Loucy (cell line): ENCODE measurements at regions not wholly inside any gene's neighbourhood (a gene's known extent, or its start where the extent isn't known, plus 50 kb on each side); places are given as distances from the start of the nearest gene placed in this dataset.

Experiments
- H2AFZ ChIP-seq: fragments of 200-600 bp; sonication (generic); 2 replicates; pipeline ENCODE4 v1.6.0; 2016; ENCODE audit warnings: antibody characterized with exemption, mild to moderate bottlenecking, low read length, moderate library complexity
- H3F3A ChIP-seq: fragments of 200-600 bp; 2 replicates; pipeline ENCODE4 v1.6.0; 2016; ENCODE audit warnings: antibody characterized with exemption, low read depth, mild to moderate bottlenecking
- H3K27me3 ChIP-seq: fragments of 200-600 bp; sonication (generic); 2 replicates; pipeline ENCODE4 v1.6.1; 2014; ENCODE audit warnings: low read length, mild to moderate bottlenecking; ENCODE audit not compliant: insufficient read depth, poor library complexity, severe bottlenecking
- H3K36me3 ChIP-seq: fragments of 200-600 bp; sonication (generic); 2 replicates; pipeline ENCODE4 v1.6.1; 2016; ENCODE audit warnings: low read length; ENCODE audit not compliant: insufficient read depth
- H3K4me1 ChIP-seq: fragments of 200-600 bp; sonication (generic); 2 replicates; pipeline ENCODE4 v1.5.1; 2014; ENCODE audit warnings: low read length, mild to moderate bottlenecking; ENCODE audit not compliant: insufficient read depth, poor library complexity, severe bottlenecking
- H3K4me2 ChIP-seq: fragments of 200-600 bp; sonication (generic); 2 replicates; pipeline ENCODE4 v1.6.0; 2014; ENCODE audit warnings: antibody characterized with exemption, low read length, low read depth, mild to moderate bottlenecking; ENCODE audit not compliant: poor library complexity, severe bottlenecking
- H3K4me3 ChIP-seq: fragments of 200-600 bp; sonication (generic); 2 replicates; pipeline ENCODE4 v1.5.1; 2014; ENCODE audit warnings: low read length, mild to moderate bottlenecking, mixed read lengths; ENCODE audit not compliant: poor library complexity, severe bottlenecking
- H3K79me2 ChIP-seq: fragments of 200-600 bp; sonication (generic); 2 replicates; pipeline ENCODE4 v1.6.1; 2014; ENCODE audit warnings: low read length; ENCODE audit not compliant: insufficient read depth
- H3K9ac ChIP-seq: fragments of 200-600 bp; sonication (generic); 2 replicates; pipeline ENCODE4 v1.6.0; 2014; ENCODE audit warnings: mild to moderate bottlenecking, low read depth, low read length, moderate library complexity; ENCODE audit not compliant: poor library complexity, severe bottlenecking
- H3K9me2 ChIP-seq: fragments of 200-600 bp; sonication (generic); replicated peaks from 2 replicates; pipeline ENCODE4 v1.6.1; 2016; ENCODE audit warnings: low read depth, low read length, mixed read lengths
- H3K9me3 ChIP-seq: fragments of 200-600 bp; sonication (generic); 2 replicates; pipeline ENCODE4 v1.6.1; 2014; ENCODE audit warnings: mild to moderate bottlenecking, antibody characterized with exemption, low read length, low read depth; ENCODE audit not compliant: insufficient read depth
- H4K20me1 ChIP-seq: fragments of 200-600 bp; sonication (generic); 2 replicates; pipeline ENCODE4 v1.6.0; 2014; ENCODE audit warnings: antibody characterized with exemption, low read length, mild to moderate bottlenecking; ENCODE audit not compliant: insufficient read depth, poor library complexity, severe bottlenecking
- EZH2phosphoT487 ChIP-seq: fragments of 200-600 bp; IDR thresholded peaks from 2 replicates; pipeline ENCODE4 v1.6.1; 2018; ENCODE audit warnings: antibody characterized with exemption, mild to moderate bottlenecking, moderate library complexity, borderline replicate concordance
- TF ChIP-seq, protein P1 (sequence below): fragments of 200-600 bp; sonication (generic); conservative IDR thresholded peaks from 2 replicates; pipeline ENCODE4 v1.5.1; 2014; ENCODE audit warnings: mild to moderate bottlenecking, antibody characterized with exemption, low read length

GRCh38 chr13:73364736-73365135 is 305.9 kb downstream of the KLF5 start:
- no peaks in the 10 kb centered on the region for H3K36me3 ChIP-seq
- no peaks in the 10 kb centered on the region for H3K4me1 ChIP-seq
- H3K9ac ChIP-seq, result no peak overlapping the region
- H3K79me2 ChIP-seq, result no peaks in the 10 kb centered on the region
- TF ChIP-seq, protein P1, sequence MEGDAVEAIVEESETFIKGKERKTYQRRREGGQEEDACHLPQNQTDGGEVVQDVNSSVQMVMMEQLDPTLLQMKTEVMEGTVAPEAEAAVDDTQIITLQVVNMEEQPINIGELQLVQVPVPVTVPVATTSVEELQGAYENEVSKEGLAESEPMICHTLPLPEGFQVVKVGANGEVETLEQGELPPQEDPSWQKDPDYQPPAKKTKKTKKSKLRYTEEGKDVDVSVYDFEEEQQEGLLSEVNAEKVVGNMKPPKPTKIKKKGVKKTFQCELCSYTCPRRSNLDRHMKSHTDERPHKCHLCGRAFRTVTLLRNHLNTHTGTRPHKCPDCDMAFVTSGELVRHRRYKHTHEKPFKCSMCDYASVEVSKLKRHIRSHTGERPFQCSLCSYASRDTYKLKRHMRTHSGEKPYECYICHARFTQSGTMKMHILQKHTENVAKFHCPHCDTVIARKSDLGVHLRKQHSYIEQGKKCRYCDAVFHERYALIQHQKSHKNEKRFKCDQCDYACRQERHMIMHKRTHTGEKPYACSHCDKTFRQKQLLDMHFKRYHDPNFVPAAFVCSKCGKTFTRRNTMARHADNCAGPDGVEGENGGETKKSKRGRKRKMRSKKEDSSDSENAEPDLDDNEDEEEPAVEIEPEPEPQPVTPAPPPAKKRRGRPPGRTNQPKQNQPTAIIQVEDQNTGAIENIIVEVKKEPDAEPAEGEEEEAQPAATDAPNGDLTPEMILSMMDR, result no peak
- TF ChIP-seq EZH2phosphoT487, result no peak
- no peaks in the 10 kb centered on the region for H3K9me2 ChIP-seq
- H3K4me2 ChIP-seq, result no peak overlapping the region
- H2AFZ ChIP-seq, result no peak overlapping the region
- H3K4me3 ChIP-seq, result no peak overlapping the region
- H3F3A ChIP-seq, result no peaks in the 10 kb centered on the region
- no peaks in the 10 kb centered on the region for H3K9me3 ChIP-seq
- H3K27me3 ChIP-seq, result no peaks in the 10 kb centered on the region
- H4K20me1 ChIP-seq, result no peaks in the 10 kb centered on the region

DNA sequence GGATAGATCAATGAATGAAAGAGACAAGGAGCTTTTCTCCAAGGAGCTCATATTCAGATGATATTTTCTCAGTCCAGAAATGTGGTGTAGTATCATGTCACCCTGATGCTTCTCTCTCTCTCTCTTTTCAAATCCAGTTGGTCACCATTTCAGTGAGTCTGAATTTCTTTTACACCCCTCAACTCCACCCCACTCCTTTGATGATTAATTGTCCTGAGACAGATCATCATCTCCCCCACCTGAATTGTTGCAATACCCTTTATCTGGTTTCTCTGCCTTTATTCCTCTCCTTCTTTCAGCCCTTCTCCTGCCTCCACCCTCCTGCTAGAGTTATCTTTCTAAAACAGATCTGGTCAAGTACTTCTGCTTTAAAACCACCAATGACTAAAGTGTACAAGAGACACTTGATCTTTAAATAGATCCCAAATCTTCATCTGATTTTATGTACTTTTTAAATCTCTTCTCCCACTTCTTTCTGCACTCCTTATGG is 299.8 kb downstream of the KLF5 start:
- no peak overlapping the region for H3K9ac ChIP-seq
- no peak for TF ChIP-seq EZH2phosphoT487
- TF ChIP-seq, protein P1, result no peak
- no peak overlapping the region for H3K4me3 ChIP-seq
- no peaks in the 10 kb centered on the region for H3K79me2 ChIP-seq
- no peak overlapping the region for H3K4me2 ChIP-seq
- H3K9me2 ChIP-seq, result no peaks in the 10 kb centered on the region
- no peaks in the 10 kb centered on the region for H3K4me1 ChIP-seq
- H3F3A ChIP-seq, result no peaks in the 10 kb centered on the region
- no peaks in the 10 kb centered on the region for H3K27me3 ChIP-seq
- no peaks in the 10 kb centered on the region for H3K9me3 ChIP-seq
- no peak overlapping the region for H2AFZ ChIP-seq
- H4K20me1 ChIP-seq, result no peaks in the 10 kb centered on the region
- no peaks in the 10 kb centered on the region for H3K36me3 ChIP-seq

DNA sequence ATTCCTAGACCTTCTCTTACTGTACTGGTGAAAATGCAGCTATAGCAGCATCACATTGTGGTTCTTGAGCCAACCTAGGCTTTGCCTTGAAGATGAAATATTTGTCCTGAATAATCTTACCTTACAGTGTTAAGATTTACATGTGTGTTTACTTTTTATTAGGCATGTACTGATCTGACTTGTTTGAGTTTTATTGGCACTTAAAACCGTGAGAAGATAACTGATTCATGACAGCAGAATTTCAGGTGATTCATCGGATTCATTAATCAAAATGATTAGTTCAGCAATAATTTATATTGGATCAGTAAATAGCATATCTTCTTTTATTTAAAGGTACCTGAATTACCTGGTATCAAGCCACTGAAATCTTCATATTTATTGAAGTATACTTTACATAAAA is 296.3 kb downstream of the KLF5 start:
- Histone ChIP-seq H3K27me3 (no peaks in the 10 kb centered on the region), H3K9ac (no peak overlapping the region), H3K36me3 (no peaks in the 10 kb centered on the region), H3K9me2 (no peaks in the 10 kb centered on the region), H3K4me1 (no peaks in the 10 kb centered on the region), H4K20me1 (no peaks in the 10 kb centered on the region), H3K4me2 (no peak overlapping the region), H3F3A (no peaks in the 10 kb centered on the region), H3K4me3 (no peak overlapping the region), H2AFZ (no peak overlapping the region), H3K9me3 (no peaks in the 10 kb centered on the region), H3K79me2 (no peaks in the 10 kb centered on the region)
- TF ChIP-seq, protein P1, result no peak
- TF ChIP-seq EZH2phosphoT487, result no peak
